ENCODE measurements at regions not wholly inside any gene's neighbourhood (a gene's known extent, or its start where the extent isn't known, plus 50 kb on each side); places are given as distances from the start of the nearest gene placed in this dataset.

DNA sequence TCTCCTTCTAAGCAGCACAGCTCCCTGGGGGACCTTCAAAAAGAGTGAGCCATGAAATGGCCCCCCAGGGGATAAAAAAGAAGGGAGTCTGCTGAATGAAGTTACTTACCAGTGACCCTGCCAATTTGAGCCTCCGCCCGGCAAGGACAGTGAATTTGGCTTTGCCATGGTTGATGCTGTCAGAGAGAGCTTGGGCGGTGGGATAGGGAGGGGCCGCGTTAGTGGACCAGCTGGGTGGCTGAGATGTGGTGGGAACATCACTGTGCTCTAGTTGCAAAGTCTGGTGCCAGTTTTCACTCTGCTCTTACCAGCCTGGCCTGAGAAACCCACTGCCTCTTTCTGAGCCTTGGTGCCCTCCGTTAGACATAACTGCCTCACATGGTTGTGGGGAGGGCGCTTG is 114.6 kb downstream of the MRM1 start:
- TF ChIP-seq CTCF (IDR thresholded peaks at IDR 0.05; ENCODE audit: poor library complexity) (no peak), EZH2phosphoT487 (IDR thresholded peaks at IDR 0.05; ENCODE audit: low read depth, severe bottlenecking, unreplicated experiment) (no peak), EZH2 (IDR thresholded peaks at IDR 0.05; ENCODE audit: borderline replicate concordance) (no peak)

Measured in hepatocyte (in vitro differentiated cells).